Natural killer cell (primary cell): ENCODE measurements at regions not wholly inside any gene's neighbourhood (a gene's known extent, or its start where the extent isn't known, plus 50 kb on each side); places are given as distances from the start of the nearest gene placed in this dataset.

ENCODE experiments used
- ATAC-seq, 3 donors: fragments of 150-1000 bp in 2 of 3; fragments of 200-7000 bp in 1 of 3; cut with Tn5 transposase; 1 replicate in 1 of 3; 2 replicates in 2 of 3; pipeline ENCODE4 v1.10.0; 2021; ENCODE audit warnings: mild to moderate bottlenecking in 2 of 3, moderate library complexity in 2 of 3
- DNase-seq, 2 donors: peaks; one replicate each; pipeline versions ENCODE4 v3.0.0 to v3.0.0-alpha.2; 2013 to 2021; ENCODE audit warnings: mixed read lengths in 1 of 2
- H3K27ac ChIP-seq: one replicate; pipeline ENCODE4 v1.5.1; 2013; ENCODE audit warnings: mild to moderate bottlenecking, low read length
- H3K27me3 ChIP-seq: one replicate; pipeline ENCODE4 v1.6.1; 2013; ENCODE audit warnings: low read length; ENCODE audit not compliant: control insufficient read depth, insufficient read depth
- H3K36me3 ChIP-seq: one replicate; pipeline ENCODE4 v1.6.1; 2013; ENCODE audit warnings: low read length; ENCODE audit not compliant: control insufficient read depth, insufficient read depth
- H3K4me1 ChIP-seq: one replicate; pipeline ENCODE4 v1.6.1; 2013; ENCODE audit warnings: low read length; ENCODE audit not compliant: control insufficient read depth, insufficient read depth
- H3K4me3 ChIP-seq: one replicate; pipeline ENCODE4 v1.5.1; 2013; ENCODE audit warnings: low read length
- H3K9me3 ChIP-seq: one replicate; pipeline ENCODE4 v1.6.1; 2013; ENCODE audit warnings: low read length; ENCODE audit not compliant: control insufficient read depth, insufficient read depth
- H3K27ac Mint-ChIP-seq, 2 donors: one replicate each; pipeline ENCODE4 v1.8.0; 2022; ENCODE audit warnings: mild to moderate bottlenecking in 2 of 2, mixed read lengths in 2 of 2, moderate library complexity in 1 of 2
- H3K27me3 Mint-ChIP-seq, 2 donors: one replicate each; pipeline ENCODE4 v1.8.0; 2022; ENCODE audit warnings: low read depth in 2 of 2, mixed read lengths in 2 of 2
- H3K36me3 Mint-ChIP-seq: one replicate; pipeline ENCODE4 v1.8.0; 2022; ENCODE audit warnings: mixed read lengths
- H3K4me1 Mint-ChIP-seq, 2 donors: one replicate each; pipeline ENCODE4 v1.8.0; 2022; ENCODE audit warnings: mixed read lengths in 2 of 2
- H3K4me3 Mint-ChIP-seq: one replicate; pipeline ENCODE4 v1.8.0; 2022; ENCODE audit warnings: mild to moderate bottlenecking, moderate library complexity, mixed read lengths
- H3K9me3 Mint-ChIP-seq, 2 donors: one replicate each; pipeline ENCODE4 v1.8.0; 2022; ENCODE audit warnings: mixed read lengths in 2 of 2
- WGBS: methylation state at CpG from one replicate; pipeline ENCODE4 v1.1.7; 2013; ENCODE audit warnings: missing lambda C conversion rate; ENCODE audit not compliant: insufficient coverage; 5-methylcytosine and 5-hydroxymethylcytosine counted together
- intact Hi-C: fragments of 100-400 bp; cut with micrococcal nuclease; formaldehyde crosslinking; loops from one replicate; pipeline ENCODE4 v1.14.2; 2022
- TF ChIP-seq, protein P1 (sequence below): fragments of 200-600 bp; IDR thresholded peaks from one replicate; pipeline ENCODE4 v1.8.0; 2022; ENCODE audit warnings: antibody characterized with exemption

DNA sequence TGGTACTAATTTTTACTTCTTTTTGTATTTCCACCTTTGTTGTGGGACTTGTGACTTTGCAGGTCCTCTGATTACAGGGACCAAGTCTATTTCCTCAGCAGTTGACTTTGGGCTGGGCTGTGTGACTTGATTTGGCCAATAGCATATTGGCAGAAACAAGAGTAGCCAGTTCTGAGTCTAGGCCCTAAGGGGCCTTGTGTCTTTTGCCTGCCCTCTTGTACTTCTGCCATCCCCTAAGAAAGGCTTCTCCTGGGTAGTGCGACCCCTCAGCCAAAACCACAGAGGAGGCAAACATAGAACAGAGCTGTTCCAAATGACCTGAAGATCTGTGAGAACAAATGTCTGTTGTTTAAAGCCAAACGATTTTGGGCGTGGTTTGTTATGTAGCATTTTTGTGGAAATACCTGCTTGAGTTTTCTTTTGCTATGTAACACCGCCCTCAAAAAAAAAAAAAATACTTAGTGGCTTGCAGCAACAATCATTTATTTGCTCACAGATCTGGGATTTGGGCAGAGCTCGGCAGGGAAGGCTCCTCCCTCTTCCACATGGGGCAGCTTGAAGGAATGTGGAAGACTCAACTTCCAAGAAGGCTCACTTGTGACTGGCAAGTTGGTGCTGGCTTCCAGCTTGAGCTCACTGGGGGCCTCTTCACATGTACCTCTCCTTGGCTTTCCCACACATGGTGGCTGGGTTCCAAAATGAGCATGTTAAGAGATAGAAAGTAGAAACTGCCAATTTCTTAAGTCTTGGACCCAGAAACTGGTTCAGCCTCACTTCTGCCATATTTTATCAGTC, 423.0 kb upstream of the CNKSR2 start:
- 100% methylated on average over 1 of the region's 5 CpGs for WGBS
- TF ChIP-seq, protein P1, sequence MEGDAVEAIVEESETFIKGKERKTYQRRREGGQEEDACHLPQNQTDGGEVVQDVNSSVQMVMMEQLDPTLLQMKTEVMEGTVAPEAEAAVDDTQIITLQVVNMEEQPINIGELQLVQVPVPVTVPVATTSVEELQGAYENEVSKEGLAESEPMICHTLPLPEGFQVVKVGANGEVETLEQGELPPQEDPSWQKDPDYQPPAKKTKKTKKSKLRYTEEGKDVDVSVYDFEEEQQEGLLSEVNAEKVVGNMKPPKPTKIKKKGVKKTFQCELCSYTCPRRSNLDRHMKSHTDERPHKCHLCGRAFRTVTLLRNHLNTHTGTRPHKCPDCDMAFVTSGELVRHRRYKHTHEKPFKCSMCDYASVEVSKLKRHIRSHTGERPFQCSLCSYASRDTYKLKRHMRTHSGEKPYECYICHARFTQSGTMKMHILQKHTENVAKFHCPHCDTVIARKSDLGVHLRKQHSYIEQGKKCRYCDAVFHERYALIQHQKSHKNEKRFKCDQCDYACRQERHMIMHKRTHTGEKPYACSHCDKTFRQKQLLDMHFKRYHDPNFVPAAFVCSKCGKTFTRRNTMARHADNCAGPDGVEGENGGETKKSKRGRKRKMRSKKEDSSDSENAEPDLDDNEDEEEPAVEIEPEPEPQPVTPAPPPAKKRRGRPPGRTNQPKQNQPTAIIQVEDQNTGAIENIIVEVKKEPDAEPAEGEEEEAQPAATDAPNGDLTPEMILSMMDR = no peak
- H3K4me3 ChIP-seq = no peak overlapping the region
- intact Hi-C loops = no loop called here
- H3K4me1 Mint-ChIP-seq = no peaks in the 10 kb centered on the region
- no peak overlapping the region for H3K4me3 Mint-ChIP-seq
- no peak overlapping the region for H3K27ac ChIP-seq
- H3K4me1 ChIP-seq = no peaks in the 10 kb centered on the region
- H3K27me3 Mint-ChIP-seq = no peaks in the 10 kb centered on the region
- no peaks in the 10 kb centered on the region for H3K27me3 ChIP-seq
- no peaks in the 10 kb centered on the region for H3K36me3 ChIP-seq
- no peak for DNase-seq
- no peak overlapping the region for H3K27ac Mint-ChIP-seq
- no peaks in the 10 kb centered on the region for H3K36me3 Mint-ChIP-seq
- no peaks in the 10 kb centered on the region for H3K9me3 ChIP-seq
- H3K9me3 Mint-ChIP-seq = no peaks in the 10 kb centered on the region
- ATAC-seq = no peak

DNA sequence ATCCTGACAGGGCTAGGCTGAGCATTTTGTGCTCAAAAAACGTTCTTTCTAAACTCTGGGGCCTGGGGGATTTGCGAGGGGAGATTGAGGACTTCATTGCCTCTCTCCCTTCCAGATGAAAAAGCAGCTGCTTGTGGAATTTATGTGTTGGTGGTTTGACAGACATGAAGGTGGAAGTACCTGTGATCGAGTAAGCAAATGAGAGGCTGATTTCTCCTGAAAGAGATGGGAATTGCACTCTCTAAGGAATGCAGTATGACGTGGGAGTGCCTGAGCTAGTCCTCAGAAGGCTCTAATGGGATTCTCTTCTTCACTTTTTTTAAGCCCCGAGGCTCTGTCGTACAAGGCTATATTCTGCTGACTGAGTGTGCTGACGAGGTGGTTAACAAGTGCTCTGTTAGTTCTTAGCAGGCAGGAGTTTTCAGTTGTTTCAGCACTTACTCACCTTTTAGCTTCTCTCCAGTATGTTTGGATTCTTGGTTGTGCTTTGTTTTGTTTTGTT, 426.8 kb upstream of the CNKSR2 start:
- no peaks in the 10 kb centered on the region for H3K4me1 Mint-ChIP-seq
- intact Hi-C loops = no loop called here
- H3K9me3 ChIP-seq = no peaks in the 10 kb centered on the region
- no peak overlapping the region for H3K4me3 Mint-ChIP-seq
- no peaks in the 10 kb centered on the region for H3K27me3 Mint-ChIP-seq
- H3K36me3 ChIP-seq = no peaks in the 10 kb centered on the region
- TF ChIP-seq, protein P1 = no peak
- H3K27me3 ChIP-seq = no peaks in the 10 kb centered on the region
- no peak overlapping the region for H3K27ac Mint-ChIP-seq
- no peak overlapping the region for H3K27ac ChIP-seq
- WGBS = 8% methylated on average over 4 of the region's 7 CpGs
- DNase-seq = no peak
- H3K4me1 ChIP-seq = no peaks in the 10 kb centered on the region
- ATAC-seq = no peak
- no peak overlapping the region for H3K4me3 ChIP-seq
- H3K9me3 Mint-ChIP-seq = peaks cover 0 to 2% of the 10 kb centered on the region in 2 donors
- H3K36me3 Mint-ChIP-seq = no peaks in the 10 kb centered on the region

DNA sequence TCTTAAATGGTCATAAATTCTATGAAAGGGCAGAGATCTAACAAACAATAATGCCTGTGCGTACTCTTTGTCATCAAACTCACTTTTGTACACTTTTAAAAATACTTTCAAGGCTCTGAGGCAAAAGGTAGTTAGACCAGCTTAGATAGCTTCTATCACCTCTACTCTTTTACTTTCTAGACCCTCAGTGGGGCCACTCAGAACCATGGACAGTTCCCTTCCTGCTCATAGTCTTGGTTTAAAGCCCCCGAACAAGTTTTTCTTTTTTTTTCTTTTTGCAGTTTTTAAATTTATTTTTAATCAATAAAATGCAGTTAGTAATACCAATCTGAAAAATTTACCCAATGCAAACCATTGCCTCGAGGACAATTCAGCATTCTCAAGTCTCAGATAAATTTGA, 460.5 kb upstream of the CNKSR2 start:
- TF ChIP-seq, protein P1 = no peak
- WGBS = 90% methylated on average over 1 of the region's 3 CpGs
- H3K27ac Mint-ChIP-seq = no peak overlapping the region
- no peaks in the 10 kb centered on the region for H3K36me3 ChIP-seq
- no peak overlapping the region for H3K4me3 Mint-ChIP-seq
- no peak overlapping the region for H3K27ac ChIP-seq
- H3K36me3 Mint-ChIP-seq = no peaks in the 10 kb centered on the region
- no peaks in the 10 kb centered on the region for H3K4me1 ChIP-seq
- H3K27me3 ChIP-seq = no peaks in the 10 kb centered on the region
- H3K4me3 ChIP-seq = no peak overlapping the region
- H3K27me3 Mint-ChIP-seq = no peaks in the 10 kb centered on the region
- H3K9me3 Mint-ChIP-seq = peaks cover 0 to 2% of the 10 kb centered on the region in 2 donors
- H3K9me3 ChIP-seq = no peaks in the 10 kb centered on the region
- H3K4me1 Mint-ChIP-seq = no peaks in the 10 kb centered on the region
- DNase-seq (peak in 1 of 2 donors; percentile 1), ATAC-seq (no peak)
- intact Hi-C loops = no loop called here

DNA sequence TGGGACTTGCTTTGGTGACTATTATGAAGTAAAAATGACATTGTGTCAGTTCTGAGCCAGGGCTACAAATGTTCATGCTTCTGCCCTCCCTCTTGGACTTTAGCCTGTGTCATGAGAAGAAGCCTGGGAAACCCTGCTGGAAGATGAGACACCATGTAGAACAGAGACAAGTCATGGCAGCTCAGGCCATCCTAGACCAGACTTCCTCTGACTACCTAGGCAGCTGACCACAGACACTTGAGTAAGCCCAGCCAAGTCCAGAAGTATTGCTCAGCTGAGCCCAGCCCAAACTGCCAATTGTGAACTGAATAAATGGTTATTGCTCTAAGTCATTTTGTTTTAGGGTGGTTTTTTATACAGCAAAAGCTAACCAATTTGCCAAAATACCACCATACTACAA, 467.6 kb upstream of the CNKSR2 start:
- Mint-ChIP-seq H3K27ac (no peak overlapping the region), H3K4me3 (no peak overlapping the region), H3K9me3 (peaks cover 2 to 3% of the 10 kb centered on the region in 2 donors), H3K27me3 (no peaks in the 10 kb centered on the region), H3K4me1 (no peaks in the 10 kb centered on the region), H3K36me3 (no peaks in the 10 kb centered on the region)
- no peaks in the 10 kb centered on the region for H3K4me1 ChIP-seq
- H3K9me3 ChIP-seq = no peaks in the 10 kb centered on the region
- H3K27me3 ChIP-seq = no peaks in the 10 kb centered on the region
- no peak for ATAC-seq
- no peak overlapping the region for H3K4me3 ChIP-seq
- no peak overlapping the region for H3K27ac ChIP-seq
- H3K36me3 ChIP-seq = no peaks in the 10 kb centered on the region
- TF ChIP-seq, protein P1 = no peak
- intact Hi-C loops = no loop called here
- DNase-seq = no peak
